GM21381 (cell line): ENCODE measurements at regions not wholly inside any gene's neighbourhood (a gene's known extent, or its start where the extent isn't known, plus 50 kb on each side); places are given as distances from the start of the nearest gene placed in this dataset.
A peak's percentile ranks its signal among the peaks of the same experiment; 100 is the strongest.

Source experiments
- ATAC-seq: cut with Tn5 transposase; IDR thresholded peaks from one replicate; pipeline ENCODE4 v1.9.1; 2021; ENCODE audit warnings: mild to moderate bottlenecking, moderate library complexity; ENCODE audit not compliant: unreplicated experiment

DNA sequence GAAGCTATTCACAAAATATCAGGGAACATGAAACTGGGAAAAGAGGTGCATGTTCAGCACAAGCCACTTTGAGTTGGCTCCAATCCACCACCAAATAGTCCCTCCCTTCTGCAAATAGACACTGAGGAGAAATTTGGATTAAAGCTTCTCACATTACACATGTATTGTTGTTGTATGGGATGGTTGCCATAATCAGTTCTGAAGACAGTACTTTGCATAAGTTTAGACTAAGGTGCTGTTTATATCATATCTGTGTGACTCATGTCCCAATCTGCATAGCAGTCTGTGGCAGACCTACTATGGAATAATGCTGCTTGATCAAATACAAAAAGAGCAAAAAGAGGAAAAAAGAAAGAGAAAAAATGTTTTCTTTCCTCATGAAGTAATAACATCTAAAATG lies 376.7 kb upstream of the DDI1 start:
- no peak for ATAC-seq

- no peak for ATAC-seq
Observed at GRCh38 chr11:103661185-103661584, 375.3 kb upstream of the DDI1 start.

- no peak for ATAC-seq
Observed at GRCh38 chr11:103661991-103662390, 374.4 kb upstream of the DDI1 start.

GRCh38 chr11:103662880-103663279 lies 373.6 kb upstream of the DDI1 start:
- ATAC-seq: no peak

DNA sequence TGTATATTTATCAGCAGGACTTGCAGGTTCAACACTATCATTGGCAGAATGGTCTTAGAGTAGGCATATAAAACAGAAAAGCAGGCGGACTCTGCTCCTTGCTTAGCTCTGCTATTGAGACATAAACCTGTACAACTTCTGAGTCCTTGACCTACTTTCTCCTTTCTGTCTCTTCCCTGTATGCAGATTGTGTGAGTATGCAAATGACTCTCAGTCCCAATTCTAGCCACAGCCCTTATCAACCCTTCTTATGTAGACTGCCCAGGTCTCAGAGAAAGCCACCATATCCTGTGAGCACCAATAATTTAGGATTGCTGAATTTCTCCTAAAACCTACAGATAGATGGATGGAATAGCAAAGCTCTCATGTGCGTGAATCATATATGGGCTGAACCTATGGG lies 367.6 kb upstream of the DDI1 start:
- no peak for ATAC-seq

GRCh38 chr11:103671143-103671651 lies 365.2 kb upstream of the DDI1 start:
- ATAC-seq: no peak

- ATAC-seq: no peak
Observed at GRCh38 chr11:103673773-103674172, 362.7 kb upstream of the DDI1 start.

DNA sequence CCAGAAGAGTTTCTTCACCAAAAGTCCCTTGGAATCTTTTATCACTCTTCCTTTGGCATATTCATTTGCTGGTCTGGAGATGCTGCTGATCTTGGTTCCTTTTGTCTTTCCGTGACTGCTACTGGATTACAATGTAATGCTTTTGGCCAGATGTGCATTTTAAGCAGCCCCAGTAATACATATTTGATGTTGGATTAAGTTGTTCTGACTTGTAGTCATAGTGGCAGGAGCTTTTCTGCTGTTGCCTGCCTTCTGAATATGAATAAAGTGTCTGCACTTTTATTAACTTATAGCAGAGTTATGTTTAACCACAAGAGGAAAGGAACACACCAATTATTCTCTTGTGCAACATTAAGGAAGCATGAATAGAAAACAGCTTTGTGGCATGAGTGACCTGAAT lies 360.0 kb upstream of the DDI1 start:
- no peak for ATAC-seq

GRCh38 chr11:103680826-103681225 lies 355.6 kb upstream of the DDI1 start:
- ATAC-seq: no peak

GRCh38 chr11:103681855-103682254 lies 354.6 kb upstream of the DDI1 start:
- ATAC-seq: peak; percentile 21

DNA sequence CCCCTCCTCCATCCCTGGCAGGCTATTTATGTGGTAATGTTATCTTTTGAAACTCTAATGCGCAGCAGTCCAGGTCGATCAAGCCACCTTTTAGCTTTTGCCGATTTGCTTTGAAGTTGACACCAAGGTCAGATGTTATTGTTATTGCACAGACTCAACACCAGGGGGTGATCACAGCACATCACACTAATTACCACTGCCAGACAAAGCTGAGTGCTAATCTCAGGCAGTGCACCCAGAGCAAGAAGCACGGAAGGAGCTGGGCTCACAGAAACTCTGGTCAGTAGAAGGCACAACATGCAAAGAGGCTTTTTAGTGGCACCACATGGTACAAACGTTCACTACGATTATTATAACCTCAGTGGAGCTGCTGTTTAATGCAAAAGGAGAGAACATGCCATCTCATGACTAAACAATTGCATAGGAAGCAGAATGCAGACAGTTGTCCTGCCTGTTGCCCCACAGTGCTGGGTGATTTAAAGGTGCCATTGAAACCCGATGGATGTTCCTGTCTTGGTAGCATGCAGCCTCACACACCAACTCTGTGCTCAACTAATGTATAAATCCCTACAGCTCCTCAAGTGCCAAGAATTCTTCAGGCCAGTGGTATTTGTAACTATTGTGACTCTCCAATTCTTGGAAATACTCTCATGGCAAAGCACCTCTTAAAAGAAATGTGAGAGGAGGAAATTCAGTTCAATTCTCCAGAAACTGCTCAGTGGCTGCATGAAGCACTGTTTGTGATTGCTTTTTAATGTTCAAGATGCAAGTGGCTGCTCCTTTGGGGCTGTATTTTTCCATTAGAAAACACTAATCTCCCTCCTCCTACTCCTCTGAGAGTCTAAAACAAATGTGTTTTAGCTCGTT lies 353.9 kb upstream of the DDI1 start:
- peak; percentile 89 for ATAC-seq

DNA sequence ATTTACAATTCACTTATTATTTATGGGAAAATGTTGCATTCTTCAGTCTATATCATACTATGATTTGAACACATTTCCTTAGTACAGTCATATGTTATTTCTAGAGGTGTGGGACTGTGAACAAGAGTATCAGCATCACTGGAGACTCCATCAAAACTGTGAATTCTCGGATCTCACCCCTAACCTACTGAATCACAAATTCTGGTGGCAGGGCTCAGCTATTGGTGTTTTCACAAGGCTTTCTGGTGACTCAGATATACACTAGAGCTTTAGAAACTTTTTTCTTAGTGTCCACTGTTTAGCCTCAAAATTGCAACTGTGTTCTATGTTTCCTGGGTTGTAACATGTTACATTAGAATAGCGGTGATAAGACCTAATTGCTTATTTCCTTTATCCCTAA lies 352.9 kb upstream of the DDI1 start:
- no peak for ATAC-seq

- no peak for ATAC-seq
Observed at GRCh38 chr11:103688924-103689323, 347.5 kb upstream of the DDI1 start.

DNA sequence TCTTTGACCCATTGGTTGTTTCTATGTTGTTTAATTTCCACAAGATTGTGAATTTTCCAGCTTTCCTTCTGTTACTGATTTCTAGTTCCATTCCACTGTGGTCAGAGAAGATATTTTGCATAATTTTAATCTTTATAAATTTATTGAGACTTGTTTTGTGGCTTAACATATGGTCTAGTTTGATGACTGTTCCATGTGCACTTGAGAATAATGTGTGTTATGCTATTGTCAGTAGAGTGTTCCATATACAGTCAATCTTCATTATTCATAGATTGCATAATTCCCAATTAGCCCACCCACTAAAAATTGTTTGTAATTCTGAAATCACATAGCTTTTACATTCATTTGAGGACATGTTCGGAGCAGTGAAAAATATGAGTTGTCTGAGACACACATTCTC lies 346.1 kb upstream of the DDI1 start:
- ATAC-seq: no peak

DNA sequence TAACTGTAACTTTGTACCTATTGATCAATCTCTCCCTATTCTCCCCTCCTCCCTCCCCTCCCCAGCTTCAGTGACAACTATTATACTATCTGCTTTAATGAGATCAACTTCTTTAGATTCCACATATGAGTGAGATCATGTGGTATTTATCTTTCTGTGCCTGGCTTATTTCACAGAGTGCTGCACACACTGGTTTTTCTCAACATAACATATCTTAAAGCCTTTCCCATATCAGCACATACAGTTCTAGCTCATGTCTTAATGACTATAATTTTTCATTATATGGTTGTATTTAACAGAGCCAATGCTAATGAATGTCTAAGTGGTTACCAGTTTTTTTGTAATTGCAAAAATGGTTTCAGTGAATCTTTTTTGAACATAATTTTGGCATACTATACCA lies 340.3 kb upstream of the DDI1 start:
- no peak for ATAC-seq

- ATAC-seq: no peak
Observed at GRCh38 chr11:103699216-103699615, 337.2 kb upstream of the DDI1 start.

DNA sequence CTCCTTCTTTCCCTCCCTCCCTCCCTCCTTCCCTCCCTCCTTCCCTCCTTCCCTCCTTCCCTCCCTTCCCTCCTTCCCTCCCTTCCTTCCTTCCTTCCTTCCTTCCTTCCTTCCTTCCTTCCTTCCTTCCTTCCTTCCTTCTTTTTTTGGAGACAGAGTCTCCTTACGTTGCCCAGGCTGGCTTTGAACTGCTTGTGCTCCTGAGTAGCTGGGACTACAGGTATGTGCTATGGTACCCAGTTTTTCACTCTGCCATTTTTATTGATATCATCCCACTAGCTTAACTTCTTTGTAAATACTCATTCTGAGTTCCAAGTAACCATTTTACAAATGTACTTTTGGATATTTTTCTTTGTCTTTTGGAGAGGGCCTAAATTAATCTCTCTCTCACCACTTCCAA lies 336.8 kb upstream of the DDI1 start:
- no peak for ATAC-seq

- ATAC-seq: no peak
Observed at GRCh38 chr11:103700622-103701021, 335.8 kb upstream of the DDI1 start.

GRCh38 chr11:103703437-103703836 lies 333.0 kb upstream of the DDI1 start:
- no peak for ATAC-seq

DNA sequence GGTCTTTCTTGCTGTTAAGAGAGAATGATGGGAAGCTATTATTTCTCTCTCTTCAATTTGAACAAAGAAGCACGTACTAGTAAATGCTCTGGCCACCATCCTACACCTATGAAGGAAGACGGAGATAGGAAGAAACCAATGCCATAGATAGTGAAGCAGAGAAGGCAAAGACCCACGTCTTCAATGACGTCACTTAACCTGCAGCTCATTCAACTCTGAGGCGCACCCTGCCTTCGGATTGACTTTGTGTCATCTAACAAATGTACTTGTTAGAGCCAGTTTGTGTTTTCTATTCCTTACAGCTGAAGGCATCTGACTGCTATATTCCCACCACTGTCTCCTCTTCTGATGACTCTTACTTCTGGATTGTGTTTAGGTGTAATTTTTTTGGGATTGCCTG lies 332.5 kb upstream of the DDI1 start:
- no peak for ATAC-seq

DNA sequence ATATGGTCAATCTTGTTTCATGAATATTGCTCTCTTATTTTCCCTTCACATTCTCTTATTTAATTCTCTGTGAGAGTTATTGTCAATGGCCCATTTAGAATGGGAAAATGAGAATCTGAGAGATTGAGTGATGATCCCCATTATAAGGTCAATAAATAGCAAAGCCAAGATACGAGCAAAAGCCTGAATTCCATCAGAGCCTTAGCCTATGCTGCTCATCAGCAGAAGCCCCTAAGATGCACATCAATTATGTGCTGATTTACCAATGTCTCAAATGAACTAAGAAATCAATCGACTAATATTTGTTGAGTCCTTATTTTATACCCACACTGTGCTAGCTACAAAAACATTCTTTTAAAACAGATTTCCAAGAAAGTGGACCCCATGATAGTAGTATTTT lies 330.8 kb upstream of the DDI1 start:
- ATAC-seq: no peak

- ATAC-seq: no peak
Observed at GRCh38 chr11:103709371-103709770, 327.1 kb upstream of the DDI1 start.

DNA sequence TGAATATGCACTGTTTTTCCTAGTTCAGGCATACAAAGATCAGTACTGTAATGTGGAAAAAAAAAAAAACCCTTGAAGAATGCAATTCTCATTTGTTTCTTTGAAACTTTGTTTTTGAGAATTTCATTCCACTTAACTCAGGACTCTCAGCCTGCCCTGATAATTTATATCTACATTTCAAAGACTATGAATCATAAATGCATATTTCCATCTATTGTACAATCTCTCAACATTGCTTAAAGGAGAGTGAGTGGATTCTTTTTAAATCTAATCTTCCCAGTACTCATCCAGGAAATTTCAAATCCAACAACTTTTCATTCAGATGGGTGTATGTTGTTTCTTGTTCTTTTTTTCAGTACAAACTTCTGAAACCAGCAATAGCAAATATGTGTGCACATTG lies 322.2 kb upstream of the DDI1 start:
- no peak for ATAC-seq
